Esophagus muscularis mucosa (tissue), 4 donors: ENCODE measurements at regions not wholly inside any gene's neighbourhood (a gene's known extent, or its start where the extent isn't known, plus 50 kb on each side); places are given as distances from the start of the nearest gene placed in this dataset.
"Not testable (repeated sequence)": the region's sequence is repeated elsewhere in the genome, so short reads cannot be mapped to it uniquely, and the experiment has no call there.

Experiments
- DNase-seq: peaks from one replicate; pipeline ENCODE4 v3.0.0-alpha.2; 2017; ENCODE audit errors: extremely low spot score
- H3K27ac ChIP-seq, 4 donors: fragments of 200-600 bp; sonication (generic); replicated peaks in 1 of 4; 1 replicate in 3 of 4; 2 replicates in 1 of 4; pipeline ENCODE4 v1.5.1; 2016 to 2019; ENCODE audit warnings: mild to moderate bottlenecking in 1 of 4
- H3K27me3 ChIP-seq, 4 donors: fragments of 200-600 bp; sonication (generic); one replicate each; pipeline versions ENCODE4 v1.5.1 to v1.6.0; 2016 to 2019
- H3K36me3 ChIP-seq, 4 donors: fragments of 200-600 bp; sonication (generic); one replicate each; pipeline ENCODE4 v1.5.1; 2016 to 2019
- H3K4me1 ChIP-seq, 4 donors: fragments of 200-600 bp; sonication (generic); one replicate each; pipeline ENCODE4 v1.5.1; 2016 to 2019
- H3K4me3 ChIP-seq, 4 donors: fragments of 200-600 bp; sonication (generic); 1 replicate in 2 of 4; 2 replicates in 2 of 4; pipeline ENCODE4 v1.5.1; 2016 to 2019; ENCODE audit warnings: mild to moderate bottlenecking in 4 of 4, moderate library complexity in 1 of 4
- H3K9me3 ChIP-seq, 4 donors: fragments of 200-600 bp; sonication (generic); 1 replicate in 3 of 4; 2 replicates in 1 of 4; pipeline ENCODE4 v1.5.1; 2016 to 2019
- CTCF ChIP-seq, 3 experiments: fragments of 200-600 bp in 2 of 3; fragments of 450-650 bp in 1 of 3; sonication (generic) in 2 of 3; IDR thresholded peaks; one replicate each; pipeline ENCODE4 v1.5.1; 2017 to 2019; ENCODE audit warnings: antibody characterized with exemption in 3 of 3, mild to moderate bottlenecking in 2 of 3, moderate library complexity in 1 of 3
- EP300 ChIP-seq: sonication (generic); formaldehyde crosslinking; IDR thresholded peaks from one replicate; pipeline ENCODE4 v1.6.1; 2017; ENCODE audit warnings: antibody characterized with exemption
- POLR2A ChIP-seq: fragments of 450-650 bp; IDR thresholded peaks from one replicate; pipeline ENCODE4 v1.6.1; 2017; ENCODE audit warnings: antibody characterized with exemption, moderate library complexity, mild to moderate bottlenecking, low read depth
- POLR2AphosphoS5 ChIP-seq, 2 donors: sonication (generic); formaldehyde crosslinking; IDR thresholded peaks; one replicate each; pipeline ENCODE4 v1.6.1; 2017; ENCODE audit warnings: antibody characterized with exemption in 2 of 2
- WGBS: methylation state at CpG from one replicate; pipeline ENCODE4 v1.1.5; 2018; 5-methylcytosine and 5-hydroxymethylcytosine counted together
- intact Hi-C: fragments of 100-400 bp; cut with DNase I; formaldehyde crosslinking; loops from one replicate; pipeline ENCODE4 v1.15.1; 2023

- Histone ChIP-seq H3K4me3 (no peak overlapping the region), H3K27me3 (peaks cover 0 to 27% (median 0%) of the 10 kb centered on the region in 4 donors), H3K9me3 (no peaks in the 10 kb centered on the region), H3K4me1 (peaks cover 0 to 3% (median 0%) of the 10 kb centered on the region in 4 donors), H3K27ac (no peak overlapping the region), H3K36me3 (no peaks in the 10 kb centered on the region)
- DNase-seq: no peak
- no peak for TF ChIP-seq POLR2AphosphoS5 (IDR thresholded peaks at IDR 0.05)
- TF ChIP-seq POLR2A: no peak
- no peak for TF ChIP-seq EP300
- no peak for TF ChIP-seq CTCF (IDR thresholded peaks at IDR 0.05)
- intact Hi-C loops: no loop called here
- WGBS: 94% methylated on average over 4 of the region's 4 CpGs
Measured at GRCh38 chr18:59079264-59079663, 60.4 kb upstream of the SEC11C start.

- H3K4me1 ChIP-seq, intact Hi-C loops, DNase-seq, H3K27ac ChIP-seq, H3K36me3 ChIP-seq, H3K9me3 ChIP-seq, H3K4me3 ChIP-seq: not testable (repeated sequence)
- peaks cover 0 to 32% (median 0%) of the 10 kb centered on the region in 4 donors for H3K27me3 ChIP-seq
- 88% methylated on average over 7 of the region's 7 CpGs for WGBS
Measured at GRCh38 chr18:59079687-59080501, 59.8 kb upstream of the SEC11C start.

GRCh38 chr18:59083136-59083818, 56.4 kb upstream of the SEC11C start:
- WGBS: 77% methylated on average over 10 of the region's 10 CpGs
- Histone ChIP-seq H3K9me3 (no peaks in the 10 kb centered on the region), H3K27ac (no peak overlapping the region), H3K27me3 (peaks cover 0 to 33% (median 0%) of the 10 kb centered on the region in 4 donors), H3K4me3 (no peak overlapping the region), H3K36me3 (no peaks in the 10 kb centered on the region), H3K4me1 (peaks cover 0 to 4% (median 0%) of the 10 kb centered on the region in 4 donors)
- intact Hi-C loops: no loop called here
- no peak for TF ChIP-seq CTCF (IDR thresholded peaks at IDR 0.05)
- TF ChIP-seq POLR2AphosphoS5 (IDR thresholded peaks at IDR 0.05): no peak
- no peak for TF ChIP-seq EP300
- TF ChIP-seq POLR2A: no peak
- DNase-seq: no peak

- Histone ChIP-seq H3K9me3 (no peaks in the 10 kb centered on the region), H3K27me3 (peaks cover 0 to 28% (median 0%) of the 10 kb centered on the region in 4 donors), H3K4me3 (no peak overlapping the region), H3K4me1 (peaks cover 0 to 4% (median 0%) of the 10 kb centered on the region in 4 donors), H3K36me3 (no peaks in the 10 kb centered on the region), H3K27ac (no peak overlapping the region)
- intact Hi-C loops: no loop called here
- WGBS: 91% methylated on average over 3 of the region's 3 CpGs
- no peak for DNase-seq
- TF ChIP-seq POLR2A (no peak), EP300 (no peak), CTCF (IDR thresholded peaks at IDR 0.05) (no peak), POLR2AphosphoS5 (IDR thresholded peaks at IDR 0.05) (no peak)
Measured at GRCh38 chr18:59085126-59085794, 54.4 kb upstream of the SEC11C start.

GRCh38 chr18:59085797-59086196, 53.9 kb upstream of the SEC11C start:
- intact Hi-C loops: no loop called here

More at GRCh38 chr18:59085797-59086196, 53.9 kb upstream of the SEC11C start:
- H3K4me1 ChIP-seq: peaks cover 0 to 4% (median 0%) of the 10 kb centered on the region in 4 donors
- H3K27me3 ChIP-seq: peaks cover 0 to 28% (median 0%) of the 10 kb centered on the region in 4 donors
- H3K9me3 ChIP-seq: no peaks in the 10 kb centered on the region
- WGBS: 65% methylated on average over 1 of the region's 1 CpG
- TF ChIP-seq POLR2A: no peak
- no peak for TF ChIP-seq CTCF (IDR thresholded peaks at IDR 0.05)
- TF ChIP-seq EP300: no peak
- no peak for TF ChIP-seq POLR2AphosphoS5 (IDR thresholded peaks at IDR 0.05)
- no peaks in the 10 kb centered on the region for H3K36me3 ChIP-seq
- H3K27ac ChIP-seq: no peak overlapping the region
- no peak overlapping the region for H3K4me3 ChIP-seq
- no peak for DNase-seq
